ENCODE measurements at regions not wholly inside any gene's neighbourhood (a gene's known extent, or its start where the extent isn't known, plus 50 kb on each side); places are given as distances from the start of the nearest gene placed in this dataset.

GRCh38 chr6:91802431-91802830 is 1215.6 kb upstream of the MAP3K7 start:
- no peak for DNase-seq (ENCODE audit: low spot score)

GRCh38 chr6:91796603-91797002 is 1209.7 kb upstream of the MAP3K7 start:
- DNase-seq (ENCODE audit: low spot score), result no peak

- DNase-seq (ENCODE audit: low spot score), result no peak
Measured at GRCh38 chr6:91788501-91788900, 1201.6 kb upstream of the MAP3K7 start.

GRCh38 chr6:91786474-91787184 is 1199.8 kb upstream of the MAP3K7 start:
- DNase-seq (ENCODE audit: low spot score), result no peak

GRCh38 chr6:91782802-91783201 is 1195.9 kb upstream of the MAP3K7 start:
- DNase-seq (ENCODE audit: low spot score), result no peak

- DNase-seq (ENCODE audit: low spot score), result no peak
Measured at GRCh38 chr6:91781946-91782345, 1195.1 kb upstream of the MAP3K7 start.

- no peak for DNase-seq (ENCODE audit: low spot score)
Measured at GRCh38 chr6:91780270-91780669, 1193.4 kb upstream of the MAP3K7 start.

GRCh38 chr6:91761621-91762020 is 1174.7 kb upstream of the MAP3K7 start:
- no peak for DNase-seq (ENCODE audit: low spot score)

GRCh38 chr6:91754691-91755090 is 1167.8 kb upstream of the MAP3K7 start:
- no peak for DNase-seq (ENCODE audit: low spot score)

GRCh38 chr6:91751526-91751925 is 1164.7 kb upstream of the MAP3K7 start:
- no peak for DNase-seq (ENCODE audit: low spot score)

- no peak for DNase-seq (ENCODE audit: low spot score)
Measured at GRCh38 chr6:91744566-91744965, 1157.7 kb upstream of the MAP3K7 start.

GRCh38 chr6:91743756-91744155 is 1156.9 kb upstream of the MAP3K7 start:
- no peak for DNase-seq (ENCODE audit: low spot score)

GRCh38 chr6:91731939-91732338 is 1145.1 kb upstream of the MAP3K7 start:
- no peak for DNase-seq (ENCODE audit: low spot score)

- peak; percentile 35 for DNase-seq (ENCODE audit: low spot score)
Measured at GRCh38 chr6:91730710-91731109, 1143.8 kb upstream of the MAP3K7 start.

- DNase-seq (ENCODE audit: low spot score), result no peak
Measured at GRCh38 chr6:91720324-91720723, 1133.5 kb upstream of the MAP3K7 start.

GRCh38 chr6:91719414-91719813 is 1132.5 kb upstream of the MAP3K7 start:
- no peak for DNase-seq (ENCODE audit: low spot score)

- no peak for DNase-seq (ENCODE audit: low spot score)
Measured at GRCh38 chr6:91718198-91718597, 1131.3 kb upstream of the MAP3K7 start.

- no peak for DNase-seq (ENCODE audit: low spot score)
Measured at GRCh38 chr6:91717094-91717493, 1130.2 kb upstream of the MAP3K7 start.

- no peak for DNase-seq (ENCODE audit: low spot score)
Measured at GRCh38 chr6:91716361-91716760, 1129.5 kb upstream of the MAP3K7 start.

GRCh38 chr6:91715171-91715805 is 1128.4 kb upstream of the MAP3K7 start:
- no peak for DNase-seq (ENCODE audit: low spot score)

- DNase-seq (ENCODE audit: low spot score), result no peak
Measured at GRCh38 chr6:91713911-91714310, 1127.0 kb upstream of the MAP3K7 start.

- no peak for DNase-seq (ENCODE audit: low spot score)
Measured at GRCh38 chr6:91711518-91711917, 1124.6 kb upstream of the MAP3K7 start.

GRCh38 chr6:91710342-91710741 is 1123.5 kb upstream of the MAP3K7 start:
- DNase-seq (ENCODE audit: low spot score), result no peak

- DNase-seq (ENCODE audit: low spot score), result no peak
Measured at GRCh38 chr6:91708534-91708933, 1121.7 kb upstream of the MAP3K7 start.

Data from NAMALWA (cell line).